CD4-positive, alpha-beta T cell treated with Interleukin-4 for 4 hours (primary cell): ENCODE measurements at regions not wholly inside any gene's neighbourhood (a gene's known extent, or its start where the extent isn't known, plus 50 kb on each side); places are given as distances from the start of the nearest gene placed in this dataset.

Experiments used
- DNase-seq: peaks from one replicate; pipeline ENCODE4 v3.0.0-alpha.2; 2020

GRCh38 chr9:13627071-13627470, 347.6 kb upstream of the MPDZ start:
- no peak for DNase-seq

- no peak for DNase-seq
These were observed 347.1 kb upstream of the MPDZ start for GRCh38 chr9:13626601-13627000.

GRCh38 chr9:13621872-13622564, 342.5 kb upstream of the MPDZ start:
- no peak for DNase-seq

- no peak for DNase-seq
These were observed 337.1 kb upstream of the MPDZ start for GRCh38 chr9:13616491-13617035.

- DNase-seq = no peak
These were observed 336.4 kb upstream of the MPDZ start for GRCh38 chr9:13615660-13616490.

- no peak for DNase-seq
These were observed 334.6 kb upstream of the MPDZ start for GRCh38 chr9:13614060-13614459.

- DNase-seq = no peak
These were observed 333.8 kb upstream of the MPDZ start for GRCh38 chr9:13613296-13613695.

GRCh38 chr9:13608451-13608850, 329.0 kb upstream of the MPDZ start:
- DNase-seq = no peak

- no peak for DNase-seq
These were observed 328.3 kb upstream of the MPDZ start for GRCh38 chr9:13607481-13608441.

GRCh38 chr9:13606586-13606985, 327.1 kb upstream of the MPDZ start:
- no peak for DNase-seq

- DNase-seq = no peak
These were observed 324.4 kb upstream of the MPDZ start for GRCh38 chr9:13603921-13604320.

GRCh38 chr9:13598738-13599137, 319.2 kb upstream of the MPDZ start:
- no peak for DNase-seq

GRCh38 chr9:13597427-13597826, 317.9 kb upstream of the MPDZ start:
- DNase-seq = no peak

GRCh38 chr9:13597004-13597403, 317.5 kb upstream of the MPDZ start:
- DNase-seq = no peak

GRCh38 chr9:13596383-13596970, 317.0 kb upstream of the MPDZ start:
- no peak for DNase-seq

GRCh38 chr9:13590996-13591395, 311.5 kb upstream of the MPDZ start:
- DNase-seq = no peak

GRCh38 chr9:13589034-13589737, 309.7 kb upstream of the MPDZ start:
- no peak for DNase-seq

GRCh38 chr9:13588151-13589033, 308.9 kb upstream of the MPDZ start:
- DNase-seq = no peak

- no peak for DNase-seq
These were observed 308.1 kb upstream of the MPDZ start for GRCh38 chr9:13587571-13587970.

- DNase-seq = no peak
These were observed 307.3 kb upstream of the MPDZ start for GRCh38 chr9:13586587-13587374.
